ENCODE measurements at regions not wholly inside any gene's neighbourhood (a gene's known extent, or its start where the extent isn't known, plus 50 kb on each side); places are given as distances from the start of the nearest gene placed in this dataset.

DNA sequence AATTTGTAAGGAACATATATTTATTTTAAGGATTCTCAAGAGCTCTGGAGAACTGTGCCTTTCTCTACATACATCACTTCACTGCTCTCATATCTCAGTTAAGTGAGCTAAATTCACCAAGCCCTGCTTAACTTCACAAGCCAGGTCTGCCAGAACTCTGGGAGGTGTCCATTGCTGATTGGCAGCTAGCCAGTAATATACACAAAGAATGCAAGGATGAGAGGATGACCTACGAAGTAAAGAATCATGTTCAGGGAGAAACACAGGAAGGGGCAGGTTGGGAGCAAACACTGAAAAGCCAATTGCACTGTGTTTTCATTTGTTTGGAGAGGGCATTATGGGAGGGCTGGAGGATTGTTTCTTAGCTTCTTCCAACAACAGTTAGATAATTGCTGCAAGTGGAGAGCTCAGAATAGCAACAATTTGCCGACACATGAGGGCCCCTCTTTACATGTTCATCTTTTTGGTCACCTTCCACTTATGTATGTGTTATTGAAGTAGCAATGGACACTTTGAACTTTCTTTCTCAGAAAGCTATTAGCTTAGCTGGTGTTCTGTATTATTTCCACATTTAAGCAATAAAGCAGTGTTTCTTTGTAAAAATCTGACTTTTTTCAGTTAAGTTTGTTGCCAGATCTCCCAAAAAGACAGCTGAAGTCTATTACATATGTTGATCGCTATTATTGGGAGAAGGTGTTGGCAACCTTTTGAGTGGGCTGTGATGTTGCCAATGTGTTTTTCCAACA is 254.8 kb downstream of the LTN1 start:
- Mint-ChIP-seq H3K9me3 (no peaks in the 10 kb centered on the region), H3K4me1 (peaks cover 3 to 12% (median 6%) of the 10 kb centered on the region in 4 donors), H3K36me3 (no peaks in the 10 kb centered on the region), H3K27ac (peak overlapping the region in 2 of 7 donors; percentile 14 to 42), H3K27me3 (no peaks in the 10 kb centered on the region), H3K4me3 (peak overlapping the region in 1 of 8 donors; percentile 17)
- peaks cover 7% of the 10 kb centered on the region for H3K4me1 ChIP-seq (ENCODE audit: insufficient read depth, low read length)
- no peak overlapping the region for H3K27ac ChIP-seq (ENCODE audit: low read depth, low read length)
- no peak overlapping the region for H3K4me3 ChIP-seq (ENCODE audit: low read length in 2 of 2)
- ChIA-PET POLR2A (ENCODE audit: partially characterized antibody) (no interaction called here), CTCF (ENCODE audit: partially characterized antibody) (interaction anchor here (0.8 to 4.5 kb wide), 5 partner anchors 8 to 221 kb away, joined by 3 to 56 read pairs (median 4); no protein-coding TSS in a partner anchor)
- H3K27me3 ChIP-seq (ENCODE audit: insufficient read depth, low read length), result no peaks in the 10 kb centered on the region
- DNase-seq, result no peak
- intact Hi-C loops (cut with micrococcal nuclease), result no loop called here
- H3K36me3 ChIP-seq (ENCODE audit: insufficient read depth, low read length), result no peaks in the 10 kb centered on the region
- H3K9me3 ChIP-seq (ENCODE audit: control insufficient read depth in 1 of 2, low read length in 2 of 2), result no peaks in the 10 kb centered on the region

DNA sequence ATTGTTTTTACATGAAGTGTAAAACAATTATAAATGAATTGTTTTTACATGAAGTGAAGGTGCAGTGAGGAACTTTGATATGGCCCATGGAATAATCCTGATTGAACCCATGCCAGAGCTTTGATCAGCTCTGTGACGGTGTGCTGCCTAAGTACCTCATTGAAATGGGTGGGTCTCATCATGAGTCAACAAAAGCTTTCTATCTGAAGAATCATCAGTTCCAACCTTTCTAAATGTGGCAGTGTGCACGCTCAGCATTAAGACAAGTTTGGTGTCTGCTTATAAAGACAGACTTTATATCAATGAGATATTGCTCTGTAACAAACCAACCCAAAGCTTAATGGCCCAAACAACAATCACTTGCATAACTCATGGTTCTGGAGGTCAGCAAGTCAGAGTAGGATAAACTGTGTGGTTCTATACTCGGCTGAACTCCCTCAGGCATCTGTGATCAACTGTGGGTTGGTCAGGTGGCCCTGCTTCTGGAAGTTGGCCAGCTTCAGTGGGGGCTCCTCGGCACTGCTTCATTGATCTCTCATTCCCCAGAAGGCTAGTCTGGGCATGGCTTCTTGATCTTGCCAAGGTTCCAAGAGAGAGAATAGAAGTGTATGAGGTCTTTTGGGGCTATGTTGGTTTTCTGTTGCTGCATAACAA is 258.0 kb downstream of the LTN1 start:
- H3K4me1 ChIP-seq (ENCODE audit: insufficient read depth, low read length), result peaks cover 7% of the 10 kb centered on the region
- no peaks in the 10 kb centered on the region for H3K27me3 Mint-ChIP-seq
- no peak overlapping the region for H3K4me3 ChIP-seq (ENCODE audit: low read length in 2 of 2)
- intact Hi-C loops (cut with micrococcal nuclease), result no loop called here
- H3K9me3 Mint-ChIP-seq, result no peaks in the 10 kb centered on the region
- H3K9me3 ChIP-seq (ENCODE audit: control insufficient read depth in 1 of 2, low read length in 2 of 2), result no peaks in the 10 kb centered on the region
- no peak overlapping the region for H3K4me3 Mint-ChIP-seq
- no peaks in the 10 kb centered on the region for H3K36me3 ChIP-seq (ENCODE audit: insufficient read depth, low read length)
- H3K4me1 Mint-ChIP-seq, result peaks cover 3 to 9% (median 5%) of the 10 kb centered on the region in 4 donors
- no peaks in the 10 kb centered on the region for H3K27me3 ChIP-seq (ENCODE audit: insufficient read depth, low read length)
- ChIA-PET POLR2A (ENCODE audit: partially characterized antibody) (no interaction called here), CTCF (ENCODE audit: partially characterized antibody) (interaction anchor here (4.5 kb wide), 1 partner anchor 11 kb away, joined by 56 read pairs; no protein-coding TSS in a partner anchor)
- no peak overlapping the region for H3K27ac Mint-ChIP-seq
- H3K36me3 Mint-ChIP-seq, result no peaks in the 10 kb centered on the region
- H3K27ac ChIP-seq (ENCODE audit: low read depth, low read length), result no peak overlapping the region
- no peak for DNase-seq

DNA sequence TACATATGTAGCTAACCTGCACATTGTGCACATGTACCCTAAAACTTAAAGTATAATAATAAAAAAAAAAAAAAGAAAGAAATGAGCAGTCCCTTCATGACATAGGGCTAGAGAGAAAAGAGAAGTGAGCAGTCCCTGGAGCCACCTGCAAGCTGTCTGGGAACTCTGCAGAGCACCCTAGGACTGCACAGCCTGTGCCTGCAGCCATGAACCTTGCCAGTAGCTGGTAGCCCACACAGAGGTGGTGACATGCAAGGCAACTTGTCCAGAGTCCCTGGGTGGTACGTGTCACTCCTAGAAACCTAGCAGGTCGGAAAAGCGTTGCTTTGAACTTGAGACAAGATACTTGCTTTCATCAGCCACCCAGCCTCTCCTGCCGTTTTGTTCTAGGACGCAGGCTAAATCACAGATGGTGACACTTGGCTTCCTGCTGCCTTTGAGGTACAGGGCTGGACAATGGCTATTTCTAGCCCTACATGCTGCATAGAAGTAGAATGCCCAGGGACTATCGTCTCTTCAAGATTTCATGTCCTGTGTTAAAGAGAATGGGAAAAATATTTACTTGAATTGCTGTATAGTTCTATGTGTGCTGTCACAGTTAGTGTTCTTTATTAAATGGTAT is 260.9 kb downstream of the LTN1 start:
- Mint-ChIP-seq H3K9me3 (no peaks in the 10 kb centered on the region), H3K27me3 (no peaks in the 10 kb centered on the region), H3K36me3 (no peaks in the 10 kb centered on the region), H3K4me3 (no peak overlapping the region), H3K27ac (no peak overlapping the region), H3K4me1 (no peaks in the 10 kb centered on the region)
- H3K27ac ChIP-seq (ENCODE audit: low read depth, low read length), result no peak overlapping the region
- H3K9me3 ChIP-seq (ENCODE audit: control insufficient read depth in 1 of 2, low read length in 2 of 2), result no peaks in the 10 kb centered on the region
- no peak overlapping the region for H3K4me3 ChIP-seq (ENCODE audit: low read length in 2 of 2)
- ChIA-PET CTCF (ENCODE audit: partially characterized antibody) (interaction anchor here (0.7 to 1.2 kb wide), 2 partner anchors 14 to 652 kb away, joined by 3 to 5 read pairs; no protein-coding TSS in a partner anchor), POLR2A (ENCODE audit: partially characterized antibody) (no interaction called here)
- H3K4me1 ChIP-seq (ENCODE audit: insufficient read depth, low read length), result no peaks in the 10 kb centered on the region
- no peaks in the 10 kb centered on the region for H3K36me3 ChIP-seq (ENCODE audit: insufficient read depth, low read length)
- DNase-seq, result no peak
- H3K27me3 ChIP-seq (ENCODE audit: insufficient read depth, low read length), result no peaks in the 10 kb centered on the region
- intact Hi-C loops (cut with micrococcal nuclease), result no loop called here

GRCh38 chr21:28729887-28730286 is 262.8 kb downstream of the LTN1 start:
- H3K27me3 Mint-ChIP-seq, result no peaks in the 10 kb centered on the region

DNA sequence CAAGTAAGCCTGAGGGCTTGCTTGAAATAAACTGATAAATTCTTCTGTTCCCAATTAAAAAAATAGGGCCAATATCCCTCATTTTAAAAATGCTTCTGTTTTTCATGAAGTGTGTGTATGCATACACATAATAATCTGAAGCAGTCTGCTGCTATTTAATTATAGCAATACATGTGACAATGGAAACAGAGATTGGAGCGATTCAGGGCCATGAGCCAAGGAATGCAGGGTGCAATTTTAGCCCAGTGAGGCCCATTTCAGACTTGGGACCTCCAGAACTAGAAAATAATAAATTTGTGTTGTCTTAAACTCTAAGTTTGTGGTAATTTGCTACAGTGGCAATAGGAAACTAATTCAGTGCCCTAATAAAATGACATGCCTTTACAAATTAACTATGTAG is 264.9 kb downstream of the LTN1 start:
- no peak overlapping the region for H3K4me3 ChIP-seq (ENCODE audit: low read length in 2 of 2)
- no peak overlapping the region for H3K4me3 Mint-ChIP-seq
- H3K36me3 ChIP-seq (ENCODE audit: insufficient read depth, low read length), result no peaks in the 10 kb centered on the region
- no peaks in the 10 kb centered on the region for H3K27me3 Mint-ChIP-seq
- H3K27ac Mint-ChIP-seq, result no peak overlapping the region
- H3K36me3 Mint-ChIP-seq, result peaks cover 0 to 5% of the 10 kb centered on the region in 2 donors
- intact Hi-C loops (cut with micrococcal nuclease), result no loop called here
- no peak overlapping the region for H3K27ac ChIP-seq (ENCODE audit: low read depth, low read length)
- CTCF ChIA-PET (ENCODE audit: partially characterized antibody), result no interaction called here
- no peaks in the 10 kb centered on the region for H3K4me1 Mint-ChIP-seq
- DNase-seq, result no peak
- no peaks in the 10 kb centered on the region for H3K4me1 ChIP-seq (ENCODE audit: insufficient read depth, low read length)
- POLR2A ChIA-PET (ENCODE audit: partially characterized antibody), result no interaction called here
- H3K9me3 ChIP-seq (ENCODE audit: control insufficient read depth in 1 of 2, low read length in 2 of 2), result no peaks in the 10 kb centered on the region
- no peaks in the 10 kb centered on the region for H3K9me3 Mint-ChIP-seq
- H3K27me3 ChIP-seq (ENCODE audit: insufficient read depth, low read length), result no peaks in the 10 kb centered on the region

More at GRCh38 chr21:28729887-28730286, 262.8 kb downstream of the LTN1 start:
- Histone ChIP-seq H3K36me3 (ENCODE audit: insufficient read depth, low read length) (no peaks in the 10 kb centered on the region), H3K4me1 (ENCODE audit: insufficient read depth, low read length) (no peaks in the 10 kb centered on the region), H3K27ac (ENCODE audit: low read depth, low read length) (no peak overlapping the region), H3K4me3 (ENCODE audit: low read length in 2 of 2) (no peak overlapping the region), H3K9me3 (ENCODE audit: control insufficient read depth in 1 of 2, low read length in 2 of 2) (no peaks in the 10 kb centered on the region), H3K27me3 (ENCODE audit: insufficient read depth, low read length) (no peaks in the 10 kb centered on the region)
- intact Hi-C loops (cut with micrococcal nuclease), result no loop called here
- Mint-ChIP-seq H3K4me3 (no peak overlapping the region), H3K27ac (no peak overlapping the region), H3K9me3 (no peaks in the 10 kb centered on the region), H3K36me3 (no peaks in the 10 kb centered on the region), H3K4me1 (no peaks in the 10 kb centered on the region)
- POLR2A ChIA-PET (ENCODE audit: partially characterized antibody), result no interaction called here
- DNase-seq, result no peak
- CTCF ChIA-PET (ENCODE audit: partially characterized antibody), result no interaction called here

DNA sequence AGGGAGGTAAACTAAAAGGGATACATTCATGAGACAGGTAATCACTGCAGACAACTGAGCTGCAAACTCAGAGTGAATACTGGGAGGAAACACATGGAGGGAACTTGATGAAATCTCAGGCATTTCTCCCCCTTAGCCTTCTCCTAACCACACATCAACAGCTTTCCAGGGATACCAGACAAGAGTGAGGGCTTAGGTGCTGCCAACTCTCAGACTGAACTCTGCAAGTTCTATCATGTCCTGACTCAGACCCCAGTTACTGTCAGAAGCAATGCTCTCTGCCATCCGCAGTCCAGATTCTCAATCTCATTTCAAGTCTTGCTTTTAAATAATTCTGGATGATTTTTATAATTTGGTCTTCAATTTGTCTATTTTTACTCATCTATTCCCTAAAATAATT is 267.3 kb downstream of the LTN1 start:
- Histone ChIP-seq H3K4me1 (ENCODE audit: insufficient read depth, low read length) (no peaks in the 10 kb centered on the region), H3K27me3 (ENCODE audit: insufficient read depth, low read length) (no peaks in the 10 kb centered on the region), H3K4me3 (ENCODE audit: low read length in 2 of 2) (no peak overlapping the region), H3K36me3 (ENCODE audit: insufficient read depth, low read length) (no peaks in the 10 kb centered on the region), H3K27ac (ENCODE audit: low read depth, low read length) (no peak overlapping the region), H3K9me3 (ENCODE audit: control insufficient read depth in 1 of 2, low read length in 2 of 2) (no peaks in the 10 kb centered on the region)
- Mint-ChIP-seq H3K27ac (peak overlapping the region in 1 of 7 donors; percentile 9), H3K9me3 (no peaks in the 10 kb centered on the region), H3K4me1 (no peaks in the 10 kb centered on the region), H3K27me3 (no peaks in the 10 kb centered on the region), H3K4me3 (no peak overlapping the region), H3K36me3 (peaks cover 0 to 12% of the 10 kb centered on the region in 2 donors)
- ChIA-PET POLR2A (ENCODE audit: partially characterized antibody) (no interaction called here), CTCF (ENCODE audit: partially characterized antibody) (interaction anchor here (4.6 kb wide), 1 partner anchor 20 kb away, joined by 21 read pairs; no protein-coding TSS in a partner anchor)
- intact Hi-C loops (cut with micrococcal nuclease), result no loop called here
- no peak for DNase-seq

- Mint-ChIP-seq H3K36me3 (peaks cover 0 to 22% of the 10 kb centered on the region in 2 donors), H3K4me3 (no peak overlapping the region), H3K27me3 (no peaks in the 10 kb centered on the region), H3K9me3 (peaks cover 0 to 8% (median 3%) of the 10 kb centered on the region in 8 donors), H3K27ac (no peak overlapping the region), H3K4me1 (no peaks in the 10 kb centered on the region)
- no peak for DNase-seq
- no peak overlapping the region for H3K4me3 ChIP-seq (ENCODE audit: low read length in 2 of 2)
- ChIA-PET CTCF (ENCODE audit: partially characterized antibody) (interaction anchor here (4.6 kb wide), 1 partner anchor 22 kb away, joined by 21 read pairs; no protein-coding TSS in a partner anchor), POLR2A (ENCODE audit: partially characterized antibody) (no interaction called here)
- no peaks in the 10 kb centered on the region for H3K36me3 ChIP-seq (ENCODE audit: insufficient read depth, low read length)
- no peaks in the 10 kb centered on the region for H3K9me3 ChIP-seq (ENCODE audit: control insufficient read depth in 1 of 2, low read length in 2 of 2)
- H3K27me3 ChIP-seq (ENCODE audit: insufficient read depth, low read length), result no peaks in the 10 kb centered on the region
- intact Hi-C loops (cut with micrococcal nuclease), result no loop called here
- H3K27ac ChIP-seq (ENCODE audit: low read depth, low read length), result no peak overlapping the region
- H3K4me1 ChIP-seq (ENCODE audit: insufficient read depth, low read length), result no peaks in the 10 kb centered on the region
Observed at GRCh38 chr21:28723646-28724045, 269.0 kb downstream of the LTN1 start.

All from CD4-positive, alpha-beta memory T cell (primary cell).